ENCODE measurements at regions not wholly inside any gene's neighbourhood (a gene's known extent, or its start where the extent isn't known, plus 50 kb on each side); places are given as distances from the start of the nearest gene placed in this dataset.

DNA sequence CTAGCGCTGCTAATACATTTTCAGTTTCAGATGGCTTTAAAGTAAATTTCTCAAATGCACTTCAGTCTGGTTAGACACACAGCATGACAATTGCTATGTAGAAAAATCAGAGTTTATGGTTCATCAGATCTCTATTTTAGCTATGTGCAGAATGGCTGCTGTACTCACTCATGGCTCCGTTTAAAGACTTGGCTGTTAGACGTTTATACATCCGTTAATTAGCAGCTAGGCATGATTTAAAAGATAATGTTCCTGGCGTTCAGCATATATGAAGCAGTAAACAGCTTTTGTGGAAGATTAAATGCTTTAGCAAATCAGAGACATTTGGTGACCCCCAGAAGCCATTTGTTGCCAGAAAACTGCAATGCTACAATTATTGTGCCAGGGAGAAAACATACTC is 350.0 kb upstream of the MANEA start:
- H2BK120ac ChIP-seq (replicated peaks; ENCODE audit: low read depth, low read length) = no peak overlapping the region
- no peaks in the 10 kb centered on the region for H3K79me1 ChIP-seq (ENCODE audit: low read depth, low read length)
- H3K18ac ChIP-seq (ENCODE audit: extremely low read depth, low read length) = no peak overlapping the region
- CTCF ChIA-PET (ENCODE audit: partially characterized antibody) = no interaction called here
- no peak for DNase-seq (ENCODE audit: low read depth in 1 of 2, low spot score in 2 of 2)
- no peak overlapping the region for H2BK15ac ChIP-seq (ENCODE audit: low read length)
- no peak overlapping the region for H3K9ac ChIP-seq (replicated peaks in 1 of 4; ENCODE audit: extremely low read depth in 1 of 4, low read depth in 3 of 4, low read length in 3 of 4)
- no peak overlapping the region for H3K56ac ChIP-seq (replicated peaks; ENCODE audit: insufficient read length, low read depth, low read length)
- no peak overlapping the region for H2BK20ac ChIP-seq (ENCODE audit: low read length)
- no peak overlapping the region for H4K8ac ChIP-seq (ENCODE audit: extremely low read depth, insufficient read depth, low read length)
- H4K91ac ChIP-seq (replicated peaks; ENCODE audit: insufficient read length, low read length) = no peak overlapping the region
- H2BK5ac ChIP-seq (ENCODE audit: low read depth, low read length) = no peak overlapping the region
- no peaks in the 10 kb centered on the region for H4K20me1 ChIP-seq (replicated peaks in 1 of 2; ENCODE audit: control insufficient read depth in 1 of 2, insufficient read depth in 2 of 2, low read length in 2 of 2)
- no peak for TF ChIP-seq SIN3A (conservative IDR thresholded peaks at IDR 0.05 in 1 of 2, IDR thresholded peaks at IDR 0.05 in 1 of 2; ENCODE audit: low read depth in 1 of 2, low read length in 2 of 2)
- no peak for TF ChIP-seq RBBP5 (IDR thresholded peaks at IDR 0.05; ENCODE audit: borderline replicate concordance, low read depth, low read length)
- TF ChIP-seq, protein P1, sequence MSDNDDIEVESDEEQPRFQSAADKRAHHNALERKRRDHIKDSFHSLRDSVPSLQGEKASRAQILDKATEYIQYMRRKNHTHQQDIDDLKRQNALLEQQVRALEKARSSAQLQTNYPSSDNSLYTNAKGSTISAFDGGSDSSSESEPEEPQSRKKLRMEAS (IDR thresholded peaks at IDR 0.05) = no peak
- TF ChIP-seq ASH2L (IDR thresholded peaks at IDR 0.05; ENCODE audit: low read length) = no peak
- no peak for TF ChIP-seq PHF8 (conservative IDR thresholded peaks at IDR 0.05; ENCODE audit: low read depth, low read length)
- TF ChIP-seq BRCA1 (IDR thresholded peaks at IDR 0.05; ENCODE audit: low read depth, low read length) = no peak
- TF ChIP-seq GABPA (IDR thresholded peaks at IDR 0.05; ENCODE audit: borderline replicate concordance, insufficient read depth, low read length) = no peak
- no peak for TF ChIP-seq EZH2 (IDR thresholded peaks at IDR 0.05; ENCODE audit: low read depth, low read length, severe bottlenecking)
- TF ChIP-seq SUZ12 (IDR thresholded peaks at IDR 0.05; ENCODE audit: low read length) = no peak
- TF ChIP-seq CBX5 (IDR thresholded peaks at IDR 0.05; ENCODE audit: low read depth, low read length) = no peak
- no peak for TF ChIP-seq HDAC6 (IDR thresholded peaks at IDR 0.05; ENCODE audit: low read depth, low read length)
- TF ChIP-seq CEBPB (IDR thresholded peaks at IDR 0.05; ENCODE audit: low read depth, low read length) = no peak
- TF ChIP-seq, protein P2, sequence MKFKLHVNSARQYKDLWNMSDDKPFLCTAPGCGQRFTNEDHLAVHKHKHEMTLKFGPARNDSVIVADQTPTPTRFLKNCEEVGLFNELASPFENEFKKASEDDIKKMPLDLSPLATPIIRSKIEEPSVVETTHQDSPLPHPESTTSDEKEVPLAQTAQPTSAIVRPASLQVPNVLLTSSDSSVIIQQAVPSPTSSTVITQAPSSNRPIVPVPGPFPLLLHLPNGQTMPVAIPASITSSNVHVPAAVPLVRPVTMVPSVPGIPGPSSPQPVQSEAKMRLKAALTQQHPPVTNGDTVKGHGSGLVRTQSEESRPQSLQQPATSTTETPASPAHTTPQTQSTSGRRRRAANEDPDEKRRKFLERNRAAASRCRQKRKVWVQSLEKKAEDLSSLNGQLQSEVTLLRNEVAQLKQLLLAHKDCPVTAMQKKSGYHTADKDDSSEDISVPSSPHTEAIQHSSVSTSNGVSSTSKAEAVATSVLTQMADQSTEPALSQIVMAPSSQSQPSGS (IDR thresholded peaks at IDR 0.05; ENCODE audit: low read length) = no peak
- no peaks in the 10 kb centered on the region for H3K4me1 ChIP-seq (replicated peaks in 1 of 4; ENCODE audit: control insufficient read depth in 3 of 4, insufficient read depth in 4 of 4, low read length in 3 of 4)
- H3K9me3 ChIP-seq (ENCODE audit: insufficient read depth in 2 of 2, low read depth in 1 of 2, low read length in 1 of 2) = no peaks in the 10 kb centered on the region
- no peak for FAIRE-seq
- no peak overlapping the region for H2AK5ac ChIP-seq (ENCODE audit: low read depth, low read length)
- H3K27ac ChIP-seq (ENCODE audit: low read depth, low read length) = no peak overlapping the region
- H3K4me2 ChIP-seq (ENCODE audit: insufficient read depth in 1 of 2, low read depth in 2 of 2, low read length in 2 of 2) = no peak overlapping the region
- H3K4me3 ChIP-seq (ENCODE audit: extremely low read depth in 1 of 4, insufficient read depth in 2 of 4, low read depth in 3 of 4, low read length in 4 of 4) = no peak overlapping the region
- no peak overlapping the region for H2BK12ac ChIP-seq (ENCODE audit: low read depth, low read length)
- POLR2A ChIA-PET (ENCODE audit: partially characterized antibody) = no interaction called here
- no peaks in the 10 kb centered on the region for H3K79me2 ChIP-seq (ENCODE audit: control insufficient read depth in 1 of 2, insufficient read depth in 2 of 2, low read length in 2 of 2)
- WGBS, 2 experiments (ENCODE audit: extremely low coverage in 1 of 2, insufficient coverage in 1 of 2, insufficient read length in 1 of 2, insufficient replicate concordance in 2 of 2, low coverage in 1 of 2, low lambda C conversion rate in 2 of 2, missing lambda C conversion rate in 1 of 2) = 87% methylated on average over 5 of the region's 5 CpGs; no CpG with 5 or more reads in 1 of the 2 experiments
- no peak overlapping the region for H3K4ac ChIP-seq (replicated peaks; ENCODE audit: insufficient read length, low read depth, low read length)
- H2AFZ ChIP-seq (ENCODE audit: low read length) = no peak overlapping the region
- H3K23ac ChIP-seq (ENCODE audit: insufficient read length) = no peak overlapping the region
- no peaks in the 10 kb centered on the region for H3K36me3 ChIP-seq (ENCODE audit: control insufficient read depth in 2 of 4, insufficient read depth in 4 of 4, low read length in 3 of 4)
- H4K5ac ChIP-seq (ENCODE audit: insufficient read length, low read depth, low read length) = no peak overlapping the region
- no peaks in the 10 kb centered on the region for H3K23me2 ChIP-seq (ENCODE audit: low read depth, low read length)
- no peak overlapping the region for H3K14ac ChIP-seq (ENCODE audit: insufficient read length)
- H3K27me3 ChIP-seq (replicated peaks in 1 of 4; ENCODE audit: control insufficient read depth in 3 of 4, extremely low read depth in 1 of 4, insufficient read depth in 3 of 4, low read length in 3 of 4) = peaks cover 0 to 16% (median 10%) of the 10 kb centered on the region in 4 experiments; a peak in 3 of 7 replicates
